HG03520 (cell line): ENCODE measurements at regions not wholly inside any gene's neighbourhood (a gene's known extent, or its start where the extent isn't known, plus 50 kb on each side); places are given as distances from the start of the nearest gene placed in this dataset.

Source experiments
- ATAC-seq: cut with Tn5 transposase; IDR thresholded peaks from one replicate; pipeline ENCODE4 v1.9.1; 2021; ENCODE audit warnings: mild to moderate bottlenecking, moderate library complexity; ENCODE audit not compliant: unreplicated experiment

DNA sequence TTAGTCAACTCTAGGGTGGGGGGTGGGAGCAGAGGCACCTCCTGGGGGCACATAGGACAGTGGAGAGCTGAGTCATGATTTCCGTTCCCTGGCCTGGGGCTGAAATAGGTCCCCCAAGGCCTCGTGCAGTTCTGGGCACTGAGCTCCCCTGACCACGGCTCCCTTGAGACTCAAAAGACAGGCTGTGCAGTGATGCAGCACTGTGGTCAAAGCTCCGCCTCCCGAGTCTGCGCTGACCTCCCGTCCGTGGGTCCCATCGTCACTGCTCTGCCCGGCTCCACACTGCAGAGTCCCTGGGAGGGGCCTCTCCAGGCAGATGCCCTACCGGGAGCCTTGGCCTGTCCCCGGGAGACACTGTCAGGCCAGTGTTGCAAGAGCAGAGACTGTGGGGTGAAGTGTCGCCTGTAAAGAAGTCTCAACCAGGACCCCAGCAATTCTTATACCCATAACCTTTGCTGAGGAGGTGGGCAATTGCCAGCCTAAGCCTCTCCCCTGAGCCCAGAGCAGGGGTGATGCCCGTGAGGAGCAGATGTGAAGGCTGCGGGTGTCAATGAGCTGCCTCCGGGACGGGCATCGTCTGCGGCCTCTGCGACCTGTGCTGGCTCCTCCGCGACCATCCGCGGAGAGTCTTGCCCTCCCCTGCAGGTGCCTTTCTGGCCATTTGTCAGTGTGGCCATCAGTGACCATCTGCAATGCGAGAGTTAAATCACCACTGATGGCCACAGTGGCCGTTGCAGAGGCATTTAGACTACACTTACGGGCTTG, 877.3 kb downstream of the BRD1 start:
- no peak for ATAC-seq

DNA sequence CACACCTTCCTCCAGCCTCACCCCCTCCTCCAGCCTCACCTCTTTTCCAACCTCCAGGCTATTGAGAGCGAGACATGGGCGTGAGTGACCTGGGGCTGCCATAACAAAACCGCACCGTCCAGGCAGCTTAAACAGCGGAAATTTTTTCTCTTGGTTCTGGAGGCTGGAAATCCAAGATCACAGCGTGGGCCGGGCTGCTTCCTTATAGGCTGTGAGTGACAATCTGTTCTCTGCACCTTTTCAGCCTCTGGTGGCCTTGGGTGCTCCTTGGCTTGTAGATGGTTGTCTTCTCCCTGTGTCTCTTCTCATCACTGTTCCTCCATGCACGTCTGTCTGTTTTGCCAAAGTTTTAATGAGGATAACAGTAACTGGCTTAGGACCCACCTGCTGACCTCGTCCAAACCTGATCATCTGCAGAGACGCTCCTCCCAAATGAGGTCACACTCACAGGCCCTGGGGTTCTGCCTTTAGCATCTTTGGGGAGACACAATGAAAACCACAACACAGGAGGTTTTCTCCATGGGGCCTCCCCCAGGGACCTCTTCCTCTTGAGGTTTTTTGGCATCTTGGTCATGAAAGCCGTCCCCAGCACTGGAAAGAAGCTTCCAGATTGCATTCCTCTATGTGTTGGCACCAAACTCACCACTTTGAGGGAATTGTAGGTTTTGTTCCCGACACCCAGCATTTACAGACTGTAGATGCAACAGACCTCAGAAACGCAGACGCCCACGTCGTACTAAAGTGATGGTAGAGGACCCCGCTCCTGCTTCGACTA, 878.1 kb downstream of the BRD1 start:
- ATAC-seq = no peak

DNA sequence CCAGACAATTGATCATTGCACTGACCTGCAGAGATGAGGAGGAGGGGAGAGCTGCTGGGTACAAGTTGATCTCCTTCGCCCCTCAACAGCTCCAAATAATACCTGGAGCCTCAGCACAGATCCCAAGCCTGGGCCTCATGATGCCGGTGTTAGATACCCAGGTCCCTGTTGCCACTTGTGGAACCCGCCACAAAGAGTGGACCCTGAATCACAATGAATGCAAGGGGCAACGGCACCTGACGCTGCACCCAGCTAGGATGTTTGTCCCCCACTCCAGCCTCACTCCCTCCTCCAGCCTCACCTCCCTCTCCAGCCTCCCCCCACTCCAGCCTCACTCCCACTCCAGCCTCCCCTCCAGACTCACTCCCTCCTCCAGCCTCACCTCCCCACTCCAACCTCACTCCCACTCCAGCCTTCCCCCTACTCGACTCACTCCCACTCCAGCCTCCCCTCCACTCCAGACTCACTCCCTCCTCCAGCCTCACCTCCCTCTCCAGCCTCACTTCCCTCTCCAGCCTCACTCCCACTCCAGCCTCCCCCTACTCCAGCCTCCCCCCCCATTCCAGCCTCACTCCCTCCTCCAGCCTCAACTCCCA, 879.0 kb downstream of the BRD1 start:
- ATAC-seq = no peak

DNA sequence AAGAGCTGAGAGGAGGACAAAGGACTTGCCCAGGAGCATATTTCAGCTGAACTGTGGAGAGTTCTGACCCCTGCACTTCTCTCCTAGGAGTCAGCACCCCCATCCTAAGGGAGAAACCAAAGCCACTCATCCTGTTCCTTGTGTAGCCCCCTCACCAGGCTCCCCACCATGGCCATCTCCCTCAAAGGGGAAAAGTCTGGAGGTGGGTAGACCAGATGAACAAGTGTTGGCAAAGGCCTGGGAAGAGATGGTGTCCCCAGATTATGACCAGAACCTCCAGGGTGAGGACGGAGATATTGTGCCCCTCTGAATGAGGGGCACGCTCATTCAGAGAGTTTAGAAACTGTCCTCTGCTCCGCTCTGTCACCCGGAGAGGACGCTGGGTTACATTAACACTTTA, 880.0 kb downstream of the BRD1 start:
- ATAC-seq = no peak

DNA sequence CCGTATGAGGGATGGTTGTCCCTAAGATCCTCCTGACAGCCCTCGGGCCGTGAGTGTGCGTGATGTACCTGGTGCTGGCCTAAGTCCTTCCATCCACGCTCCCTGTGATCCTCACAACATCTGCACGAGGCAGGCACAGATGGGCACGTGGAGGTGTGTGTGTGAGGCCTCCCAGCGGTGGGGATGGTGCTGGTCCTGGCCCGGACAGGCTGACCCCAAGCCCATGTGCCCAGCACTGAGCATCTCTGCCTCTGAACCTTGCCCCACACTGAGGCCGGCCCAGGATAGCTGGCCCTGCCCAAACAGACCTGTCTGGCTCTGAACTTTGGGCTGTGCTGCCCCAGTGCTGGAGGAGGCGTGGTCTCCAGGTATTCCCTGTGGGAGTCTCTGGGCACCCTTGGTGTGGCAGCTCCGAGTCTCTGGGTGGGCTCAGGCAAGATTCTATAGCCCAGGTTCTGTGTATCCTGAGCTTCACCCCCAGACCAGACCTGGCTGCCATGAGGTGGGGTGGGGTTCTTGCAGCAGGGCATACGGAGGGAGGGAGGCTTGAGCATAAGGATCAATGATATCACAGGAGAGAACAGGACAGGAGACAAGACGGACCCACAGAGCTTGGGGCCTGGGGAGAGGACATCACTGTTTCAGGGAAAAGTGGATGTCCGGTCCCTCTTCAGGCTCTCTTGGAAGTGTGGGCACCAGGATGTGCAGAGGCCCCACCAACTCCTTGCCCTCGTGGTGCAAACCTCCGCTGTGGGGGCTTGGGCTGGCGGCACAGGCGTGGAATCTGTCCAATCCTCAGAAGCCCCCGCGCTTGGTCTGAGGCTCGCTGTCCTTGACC, 881.8 kb downstream of the BRD1 start:
- ATAC-seq = no peak

DNA sequence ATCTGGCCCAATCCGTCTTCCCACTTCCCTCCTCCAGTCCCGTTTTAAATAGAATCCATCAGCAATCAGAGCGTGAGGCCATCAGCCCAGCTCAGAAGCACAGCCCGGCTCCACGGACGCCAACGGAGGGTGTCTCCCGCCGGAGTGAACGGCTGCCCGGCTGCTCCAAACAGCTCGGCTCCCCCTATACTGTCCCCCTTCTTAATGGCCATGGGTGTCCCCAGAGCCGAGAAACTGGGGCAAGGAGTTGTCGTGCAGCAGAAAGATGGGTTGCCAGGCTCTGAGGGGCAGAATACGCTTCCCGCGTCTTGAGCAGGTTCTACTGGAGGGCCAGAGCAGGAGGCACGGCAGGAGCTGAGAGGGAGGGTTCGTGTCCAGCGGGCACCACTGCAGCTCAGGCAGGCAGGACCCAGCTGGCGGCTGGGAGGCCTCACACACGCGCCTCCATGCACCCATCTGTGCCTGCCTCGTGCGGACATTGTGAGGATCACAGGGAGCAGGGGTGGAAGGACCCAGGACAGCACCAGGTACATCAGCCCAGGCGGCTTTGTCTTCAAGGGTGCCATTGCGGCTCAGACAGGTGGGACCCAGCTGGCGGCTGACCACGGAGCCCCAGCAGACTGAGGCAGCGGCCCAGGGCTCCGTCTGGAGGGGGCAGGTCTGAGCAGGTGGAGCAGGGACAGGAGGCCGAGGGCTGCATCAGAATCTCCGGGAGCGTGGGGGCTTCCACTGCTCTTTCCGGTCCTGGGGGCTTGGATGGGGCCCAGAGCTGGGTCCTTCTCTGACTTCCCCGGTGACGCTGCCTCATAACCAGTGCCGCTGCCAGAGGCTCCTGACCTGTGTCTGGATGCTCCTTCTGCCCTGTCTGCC, 882.7 kb downstream of the BRD1 start:
- no peak for ATAC-seq

DNA sequence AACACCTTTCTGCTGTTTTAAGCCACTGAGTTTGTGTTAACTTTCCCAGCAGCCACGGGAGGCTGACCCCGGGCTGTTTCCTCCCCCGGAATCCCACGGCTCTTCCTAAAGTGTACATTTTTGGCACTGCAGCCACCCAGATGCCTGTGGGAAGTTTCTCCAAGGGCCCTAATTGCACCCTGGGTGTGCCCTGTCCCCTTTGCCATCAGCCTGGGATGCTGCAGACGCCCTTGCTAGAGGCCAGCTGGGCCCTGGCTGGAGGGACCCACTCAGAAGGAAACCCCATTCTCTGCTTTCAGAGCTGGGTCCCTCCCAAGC, 883.3 kb downstream of the BRD1 start:
- ATAC-seq = no peak

DNA sequence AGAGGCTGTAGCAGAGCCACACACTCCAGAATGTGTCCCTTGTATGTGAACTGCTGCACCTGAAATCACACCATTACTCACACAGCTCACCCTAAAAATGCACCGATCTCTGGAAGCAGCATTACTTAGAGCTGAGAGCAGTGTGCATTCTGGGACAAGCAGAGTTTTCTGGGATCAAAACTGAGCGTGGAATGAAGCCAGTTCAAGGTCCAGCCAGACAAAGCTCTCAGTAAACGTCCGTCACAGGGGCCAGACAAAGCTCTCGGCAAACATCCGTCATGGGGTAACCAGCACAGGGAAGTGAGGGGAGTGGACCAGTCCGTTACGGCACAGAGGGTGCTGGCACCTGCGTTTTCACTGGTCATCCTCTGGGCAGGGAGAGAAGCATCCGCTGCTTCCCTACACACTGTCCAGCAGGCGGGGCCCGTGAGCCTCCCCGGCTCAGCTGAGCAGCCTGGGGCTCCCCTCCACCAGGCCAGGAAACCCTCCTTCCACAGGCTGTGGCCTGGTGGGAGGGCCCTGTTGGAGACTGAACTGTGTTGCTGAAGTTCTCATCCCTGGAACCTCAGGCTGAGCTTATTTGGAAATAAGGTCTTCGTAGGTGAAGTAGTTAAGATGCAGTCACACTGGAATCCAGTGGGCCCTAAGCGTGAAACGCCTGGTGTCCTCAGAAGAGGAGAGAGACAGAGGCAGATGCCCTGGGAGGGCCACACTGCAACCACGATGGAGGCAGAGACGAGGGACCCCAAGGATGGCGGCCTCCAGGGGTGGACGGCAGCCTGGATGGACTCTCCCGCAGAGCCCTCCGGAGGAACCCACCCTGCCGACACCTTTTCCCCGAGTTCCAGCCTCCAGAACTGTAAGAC, 883.9 kb downstream of the BRD1 start:
- ATAC-seq = no peak

DNA sequence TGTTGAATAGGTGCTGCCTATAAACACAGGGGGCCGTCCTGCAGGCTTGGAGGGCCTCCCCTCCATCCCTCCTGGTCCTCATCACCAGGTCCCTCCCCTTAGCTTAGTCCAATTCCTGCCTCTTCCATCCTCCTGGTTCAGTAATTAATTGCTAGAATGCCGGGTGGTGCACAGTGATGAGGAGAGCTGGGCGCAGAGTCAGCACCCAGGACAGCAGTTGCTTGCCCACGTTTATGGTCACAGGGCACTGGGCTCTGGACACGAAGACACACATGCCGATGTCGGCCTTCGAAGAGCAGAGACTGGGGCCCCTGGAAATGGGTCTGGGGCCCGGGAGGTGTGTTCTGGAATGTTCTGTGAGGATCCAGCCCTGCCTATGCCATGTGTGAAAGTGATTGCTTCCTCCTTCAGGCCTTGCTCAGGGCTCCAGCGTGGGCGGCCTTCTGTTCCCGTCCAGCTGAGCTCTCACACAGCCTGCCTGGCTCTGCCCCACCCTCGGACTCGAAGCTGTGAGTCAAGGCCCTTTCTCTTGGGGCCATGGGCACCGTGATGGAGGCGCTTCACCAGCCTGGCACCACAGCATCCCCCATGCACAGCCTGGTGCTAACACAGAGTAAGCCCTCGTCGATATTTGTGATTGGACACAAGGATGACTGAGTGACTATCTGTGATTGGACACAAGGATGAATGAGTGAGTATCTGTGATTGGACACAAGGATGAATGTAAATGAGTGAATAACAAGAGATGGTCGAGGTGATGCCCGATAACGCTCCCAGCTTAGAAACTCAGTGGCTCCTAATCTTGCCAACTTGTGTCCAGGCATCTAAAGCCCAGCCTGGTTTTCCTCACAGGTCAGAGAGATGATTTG, 884.7 kb downstream of the BRD1 start:
- no peak for ATAC-seq

DNA sequence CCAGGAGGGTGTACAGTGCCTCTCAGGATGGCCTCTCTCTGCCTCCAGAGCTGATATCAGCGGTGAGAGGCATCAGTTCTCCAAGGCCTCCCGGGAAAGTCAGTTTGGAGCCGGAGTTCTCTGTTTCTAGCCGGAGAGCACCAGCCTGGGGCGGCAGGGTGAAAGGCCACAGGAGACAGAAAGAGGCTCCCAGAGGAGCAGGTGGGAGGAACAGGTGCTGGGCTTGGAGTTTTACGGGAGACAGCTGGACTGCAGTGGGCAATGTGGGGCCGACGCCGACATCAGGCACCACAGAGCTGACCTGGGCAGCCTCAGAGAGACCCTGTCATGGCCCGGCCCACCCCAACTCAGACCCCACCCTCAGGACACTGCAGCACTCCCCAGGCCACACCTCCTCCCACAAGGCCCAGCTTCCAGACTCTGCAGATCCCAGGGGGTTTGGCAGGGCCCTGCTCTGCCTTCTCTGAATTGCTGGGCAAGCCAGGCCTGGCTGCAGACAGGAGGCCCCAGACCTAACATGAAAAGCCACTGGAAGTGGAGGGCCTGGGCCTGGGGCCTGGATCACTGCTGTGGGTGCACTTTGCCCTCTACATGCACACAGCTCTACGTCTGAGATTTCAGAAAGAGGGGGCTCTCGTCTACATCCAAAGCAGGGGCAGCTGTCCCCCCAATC, 885.6 kb downstream of the BRD1 start:
- ATAC-seq = no peak

DNA sequence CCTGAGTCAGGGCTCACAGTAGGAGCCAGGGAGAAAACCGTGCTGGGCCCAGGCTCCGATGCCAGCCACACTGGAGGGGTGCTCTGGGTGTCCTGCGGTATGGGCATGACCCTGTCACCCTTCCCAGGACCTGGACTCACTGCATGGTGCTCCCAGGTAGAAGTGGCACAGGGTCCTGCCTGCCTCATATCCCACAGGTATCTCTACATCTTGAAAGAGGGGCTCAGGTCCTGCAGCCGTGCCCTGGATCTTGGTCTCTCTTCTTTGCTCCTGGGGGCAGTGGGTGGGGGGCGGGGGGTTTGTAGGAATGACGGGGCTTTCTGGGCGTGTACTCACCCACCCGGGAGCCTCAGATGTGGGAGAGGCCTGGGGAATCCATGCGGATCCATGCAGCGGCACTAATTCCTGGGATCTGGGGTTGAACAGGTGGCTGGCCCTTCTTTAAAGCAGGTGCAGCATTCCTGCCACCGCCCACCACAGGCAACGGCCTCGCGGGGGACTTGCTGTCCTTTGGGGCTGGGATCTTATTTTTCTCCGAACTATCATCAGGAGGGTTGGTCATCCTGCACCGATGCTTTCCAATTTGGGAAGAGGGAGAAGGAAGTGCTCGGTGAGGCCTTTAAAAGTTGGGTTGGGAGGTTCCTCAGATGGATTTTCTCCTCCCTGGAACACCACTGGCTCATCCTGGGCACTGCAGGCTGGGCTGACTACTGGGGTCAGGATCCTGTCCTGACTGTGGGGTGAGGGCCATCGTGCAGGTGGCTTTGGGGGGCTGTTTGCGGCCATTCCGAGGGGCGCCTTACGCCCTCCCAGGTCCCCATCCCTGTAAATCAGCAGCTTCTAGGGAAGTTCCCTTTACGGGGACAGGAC, 886.4 kb downstream of the BRD1 start:
- no peak for ATAC-seq

DNA sequence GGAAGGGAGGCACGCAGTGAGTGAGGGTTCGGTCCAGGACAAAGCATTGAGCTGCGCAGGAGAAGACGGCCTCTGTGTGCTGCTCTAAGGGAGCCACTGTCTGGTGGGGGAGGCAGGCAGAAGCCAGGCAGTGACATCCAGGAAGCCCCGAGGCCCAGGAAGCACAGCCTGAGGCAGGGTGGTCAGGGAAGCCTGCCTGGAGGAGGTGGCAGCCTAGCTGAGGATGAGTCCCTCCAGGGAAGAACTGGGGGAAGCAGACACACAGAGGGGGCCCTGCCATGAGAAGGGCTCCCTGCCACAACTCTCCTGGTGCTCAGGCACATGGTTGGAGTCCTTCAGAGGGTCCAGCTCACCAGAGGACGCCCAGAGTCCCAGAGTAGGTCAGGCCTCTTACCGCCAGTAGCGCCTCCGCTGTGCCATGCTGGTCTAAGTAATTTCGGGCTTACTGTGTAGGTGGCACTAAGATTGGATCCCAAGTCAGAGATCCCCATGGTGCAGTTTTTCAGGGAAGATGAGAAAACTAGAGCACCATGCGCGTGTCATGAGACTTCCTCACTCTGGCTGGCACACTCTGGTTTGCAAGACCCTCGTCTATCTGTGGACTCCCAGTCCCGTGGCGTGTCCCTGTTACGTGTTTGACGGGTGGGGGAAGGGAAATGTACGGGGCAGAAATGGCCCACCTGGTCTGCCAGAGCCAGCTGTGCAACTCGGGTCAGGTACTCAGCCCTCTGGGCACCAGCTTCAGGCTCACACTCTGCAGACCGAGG, 887.2 kb downstream of the BRD1 start:
- no peak for ATAC-seq

DNA sequence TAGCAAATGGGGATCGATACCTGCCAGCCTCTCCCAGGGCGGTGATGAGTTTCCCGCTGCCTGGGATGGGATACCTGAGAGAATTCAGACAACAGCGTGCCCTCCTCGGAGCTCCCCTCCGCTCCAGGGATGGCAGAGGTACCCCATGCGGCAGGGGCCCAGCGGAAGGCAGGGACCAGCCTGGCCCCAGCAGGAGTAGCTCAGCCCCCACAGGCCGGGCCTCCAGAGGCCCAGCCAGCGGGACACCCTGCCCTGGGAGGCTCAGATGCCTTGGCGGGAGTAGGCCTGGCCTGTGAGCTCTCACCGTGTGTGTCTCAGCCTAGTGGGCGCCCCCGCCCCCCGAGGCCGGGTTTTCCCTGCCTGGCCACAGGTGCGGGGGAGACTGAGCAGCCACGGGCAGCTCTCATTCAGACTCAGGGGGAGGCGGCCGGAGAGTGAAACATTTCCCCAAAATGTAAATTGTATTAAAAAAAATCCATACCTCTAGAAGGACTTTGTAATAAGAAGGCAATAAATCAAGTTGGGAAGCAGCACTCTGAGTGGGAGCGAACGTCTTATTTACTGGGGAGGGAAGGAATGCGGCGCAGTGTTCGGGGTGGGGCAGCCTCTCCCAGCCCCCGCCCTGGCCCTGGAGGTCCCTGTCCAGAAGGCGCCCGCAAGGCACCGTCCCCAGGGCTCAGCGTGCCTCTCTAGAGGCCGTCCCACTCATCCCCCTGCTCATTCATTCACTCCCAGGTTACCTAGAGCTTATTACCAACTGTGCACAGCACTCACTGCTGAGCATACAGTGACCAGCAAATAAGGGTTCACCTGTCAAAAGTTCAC, 888.0 kb downstream of the BRD1 start:
- ATAC-seq = no peak

DNA sequence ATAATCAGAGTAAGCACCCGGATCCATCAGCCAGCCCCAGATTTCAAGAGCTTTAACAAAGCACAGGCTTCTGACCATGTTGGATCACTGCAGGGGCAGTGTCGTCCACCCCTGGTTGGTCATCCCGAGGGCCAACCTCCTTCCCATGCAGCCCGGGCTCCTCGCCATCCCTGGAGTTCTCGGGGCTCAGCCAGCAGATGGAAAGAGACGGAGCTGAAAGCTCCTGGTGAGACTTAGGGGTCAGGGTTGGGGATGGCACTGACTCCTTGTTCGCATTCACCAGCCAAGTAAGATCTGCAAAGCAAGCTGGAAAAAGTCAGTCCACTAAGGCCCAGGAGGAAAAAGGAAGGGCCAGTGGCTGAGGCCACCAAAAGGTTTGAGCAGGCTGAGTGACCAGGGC, 888.9 kb downstream of the BRD1 start:
- no peak for ATAC-seq

DNA sequence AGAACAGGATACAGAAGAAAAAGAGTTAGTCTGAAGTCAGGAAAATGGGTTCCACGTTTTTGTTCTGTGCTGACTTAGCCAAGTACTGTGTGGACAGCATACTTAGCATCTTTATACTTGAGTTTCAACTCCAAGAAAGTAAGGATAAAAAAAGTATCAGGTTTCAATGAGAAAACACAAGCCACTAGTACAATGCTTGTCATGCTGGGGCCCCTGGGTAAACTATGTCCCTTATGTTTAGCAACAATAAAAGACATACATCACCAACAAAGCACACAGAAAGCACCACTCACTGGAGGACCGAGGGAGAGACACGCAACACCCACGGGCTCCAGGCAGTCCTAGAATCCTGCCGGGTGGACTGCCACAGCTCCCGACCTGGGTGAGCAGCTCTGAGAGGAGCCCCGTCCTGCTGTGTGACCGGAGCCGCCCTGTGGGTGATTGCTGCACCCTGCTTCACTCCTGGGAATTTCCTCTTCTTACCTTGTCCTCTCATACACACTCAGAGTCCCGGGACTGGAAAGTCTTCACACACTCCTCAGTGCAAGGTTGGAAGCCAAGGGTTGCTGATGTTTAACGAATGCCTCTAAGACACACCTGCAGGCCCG, 890.5 kb downstream of the BRD1 start:
- no peak for ATAC-seq
